HG03025 (cell line): ENCODE measurements at regions not wholly inside any gene's neighbourhood (a gene's known extent, or its start where the extent isn't known, plus 50 kb on each side); places are given as distances from the start of the nearest gene placed in this dataset.
"Not testable (repeated sequence)": the region's sequence is repeated elsewhere in the genome, so short reads cannot be mapped to it uniquely, and the experiment has no call there.

Experiments
- ATAC-seq: cut with Tn5 transposase; IDR thresholded peaks from one replicate; pipeline ENCODE4 v1.9.1; 2021; ENCODE audit warnings: mild to moderate bottlenecking, moderate library complexity; ENCODE audit not compliant: unreplicated experiment, low FRiP score

GRCh38 chr6:4348462-4349112, 213.2 kb upstream of the ECI2 start:
- peak; percentile 65 for ATAC-seq

DNA sequence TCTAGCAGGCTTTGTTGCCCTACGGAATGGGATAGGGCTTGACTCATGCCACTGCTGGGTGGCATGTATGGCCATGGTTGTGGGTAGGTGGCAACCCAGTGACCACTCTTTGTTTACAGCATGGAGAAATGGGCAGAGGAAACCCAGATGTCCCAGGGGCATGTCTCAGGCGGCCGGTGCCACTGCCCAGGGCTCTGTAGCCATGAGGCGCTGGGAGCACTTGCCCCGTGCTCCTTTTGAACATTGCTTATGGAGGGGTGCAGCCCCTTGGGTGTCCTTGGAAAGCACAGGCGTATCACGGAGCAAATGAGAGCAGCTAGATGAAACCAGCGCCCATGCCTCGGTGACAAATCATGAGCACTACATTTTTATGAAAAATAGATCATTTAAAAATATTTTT, 212.5 kb upstream of the ECI2 start:
- no peak for ATAC-seq

DNA sequence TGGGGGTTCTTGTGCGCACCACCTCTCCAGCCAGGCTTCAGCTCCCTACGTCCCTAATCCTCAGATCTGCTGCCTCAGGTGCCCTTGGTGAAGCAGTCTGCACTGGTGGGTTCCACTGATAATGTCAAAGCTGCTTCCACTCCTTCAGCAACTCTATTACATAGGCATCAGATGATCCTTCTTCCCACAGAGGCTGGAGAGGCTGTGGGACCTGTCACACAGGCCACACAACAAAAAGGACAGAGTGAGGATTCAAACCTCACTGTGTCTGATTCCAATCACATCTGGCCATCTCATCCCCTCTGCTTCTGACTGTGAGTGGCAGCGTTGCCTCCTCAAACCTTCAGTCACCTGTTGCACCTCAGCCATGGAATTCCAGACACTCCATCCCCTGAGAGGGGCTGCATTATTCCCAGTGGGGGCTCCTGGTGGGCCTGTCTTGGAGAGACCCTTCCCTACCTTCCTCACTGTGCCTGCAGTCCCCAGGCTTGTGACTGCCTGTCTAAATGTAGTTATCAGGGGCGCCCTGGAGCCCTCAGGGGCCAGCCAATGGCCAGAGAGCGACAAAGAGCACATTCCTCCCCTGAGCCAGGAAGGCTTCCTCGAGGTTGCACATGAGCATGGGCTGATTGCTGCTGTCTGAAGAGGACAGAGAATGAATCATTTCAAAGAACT, 211.4 kb upstream of the ECI2 start:
- no peak for ATAC-seq

DNA sequence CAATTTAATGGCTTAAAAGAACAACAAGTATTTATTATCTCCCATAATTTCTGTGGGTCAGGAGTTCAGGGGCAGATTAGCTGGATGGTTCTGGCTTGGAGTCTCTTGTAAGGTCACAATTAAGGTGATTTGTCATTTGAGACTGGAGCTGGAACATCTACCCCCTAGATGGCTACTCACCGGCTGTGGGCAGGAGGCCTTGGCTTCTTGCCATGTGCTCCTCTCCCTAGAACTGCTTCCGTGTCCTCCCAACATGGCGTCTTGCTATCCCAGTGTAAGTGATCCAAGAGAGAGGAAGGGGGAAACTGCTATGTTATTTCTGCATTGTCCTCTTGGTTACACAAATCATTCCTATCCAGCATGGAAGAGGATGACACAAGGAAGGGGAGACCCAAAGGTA, 210.2 kb upstream of the ECI2 start:
- ATAC-seq = no peak

GRCh38 chr6:4344317-4344899, 209.0 kb upstream of the ECI2 start:
- ATAC-seq = no peak

GRCh38 chr6:4342407-4343137, 207.2 kb upstream of the ECI2 start:
- no peak for ATAC-seq

DNA sequence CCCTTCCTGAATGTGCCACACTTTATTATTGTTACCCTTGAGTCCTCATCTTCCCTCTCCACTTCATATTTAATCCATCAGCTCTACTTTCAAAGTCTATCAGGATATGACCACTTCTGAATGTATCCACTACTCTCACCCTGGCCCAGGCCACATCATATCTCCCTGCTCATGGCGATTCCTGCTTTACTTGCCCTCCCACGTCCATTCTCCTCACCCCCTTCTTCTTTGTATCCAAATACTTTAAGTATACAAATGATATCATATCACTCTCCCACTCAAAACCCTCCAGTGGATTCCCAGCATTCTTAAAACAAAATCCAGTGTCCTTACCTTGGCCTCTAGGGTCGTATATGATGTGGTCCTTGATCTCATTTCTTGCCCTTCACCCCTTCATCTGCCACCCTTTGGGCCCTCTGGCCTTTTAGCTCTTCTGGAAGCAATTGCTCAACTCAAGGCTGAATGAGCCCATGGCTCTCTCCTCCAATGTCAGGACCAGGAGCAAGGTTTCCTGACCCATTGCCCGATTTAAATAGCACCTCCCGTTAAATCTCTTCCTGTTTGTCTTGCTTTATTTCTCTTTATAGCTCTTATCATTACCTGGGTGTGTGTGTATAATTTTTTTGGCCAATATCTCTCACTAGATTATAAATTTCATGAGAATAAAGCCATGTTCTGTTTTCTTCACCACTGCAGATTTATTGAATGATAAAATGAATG, 205.9 kb upstream of the ECI2 start:
- ATAC-seq = no peak

GRCh38 chr6:4340544-4340943, 205.2 kb upstream of the ECI2 start:
- ATAC-seq = no peak

DNA sequence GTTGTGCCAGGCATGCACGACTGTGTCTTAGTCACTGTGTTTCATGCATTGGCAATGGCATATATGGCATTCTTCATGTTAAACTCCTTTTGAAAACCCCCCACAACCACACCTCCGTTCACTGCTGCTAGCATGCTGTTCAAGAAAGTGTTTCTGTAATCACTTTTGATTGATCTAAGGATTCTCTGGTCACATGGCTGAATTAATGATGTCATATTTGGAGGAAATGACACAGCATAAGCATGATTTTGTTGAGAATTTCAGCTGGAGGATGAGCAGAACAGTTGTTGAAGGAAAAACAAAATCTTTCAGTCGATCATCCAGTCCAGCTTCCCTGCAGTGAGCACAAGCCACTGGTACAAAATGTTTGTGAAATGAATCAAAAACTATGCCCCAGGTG, 203.5 kb upstream of the ECI2 start:
- no peak for ATAC-seq

DNA sequence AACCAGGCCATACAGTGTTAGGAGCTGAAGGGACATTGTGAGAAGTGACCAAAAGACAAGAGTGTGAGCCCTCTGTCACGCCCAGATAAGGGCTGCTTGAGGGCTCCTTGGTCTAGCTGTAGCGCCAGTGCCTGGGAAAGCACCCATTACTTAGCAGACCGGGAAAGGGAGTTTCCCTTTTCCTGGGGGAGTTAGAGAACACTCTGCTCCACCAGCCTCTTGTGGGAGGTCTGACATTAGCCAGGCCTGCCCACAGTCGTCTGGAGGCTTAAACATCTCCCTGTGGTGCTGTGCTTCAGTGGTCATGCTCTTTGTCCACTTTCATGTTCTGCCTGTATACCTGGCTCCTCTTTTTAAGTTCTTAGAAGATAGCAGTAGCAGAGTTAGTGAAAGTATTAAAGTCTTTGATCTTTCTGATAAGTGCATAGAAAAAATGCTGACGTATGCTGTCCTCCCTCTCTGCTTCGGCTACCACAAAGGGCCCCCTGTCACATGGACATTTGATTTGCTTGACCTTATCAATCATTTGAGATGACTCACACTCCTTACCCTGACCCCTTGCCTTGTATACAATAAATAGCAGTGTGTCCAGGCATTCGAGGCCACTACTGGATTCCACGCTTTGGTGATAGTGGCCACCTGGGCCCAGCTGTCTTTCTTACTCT, 201.5 kb upstream of the ECI2 start:
- ATAC-seq = no peak

DNA sequence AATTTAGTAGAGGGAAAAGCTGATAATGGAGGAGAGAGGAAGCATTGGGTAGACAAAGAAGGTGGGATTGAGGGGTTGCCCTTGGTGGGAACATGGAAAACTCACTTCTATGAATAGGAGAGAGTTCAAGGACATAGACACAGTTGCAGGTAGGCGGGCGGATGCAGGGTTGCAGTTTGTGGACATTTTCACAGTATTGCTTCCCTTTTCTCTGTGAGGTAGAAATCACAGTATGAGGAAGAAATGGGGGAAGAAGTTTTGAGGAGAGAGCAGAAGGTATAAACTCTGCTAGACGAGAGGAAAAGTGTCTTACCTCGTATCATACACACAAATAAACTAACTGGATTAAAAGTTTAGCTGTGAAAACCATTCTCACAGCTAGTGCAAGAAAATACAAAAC, 200.7 kb upstream of the ECI2 start:
- ATAC-seq = no peak

DNA sequence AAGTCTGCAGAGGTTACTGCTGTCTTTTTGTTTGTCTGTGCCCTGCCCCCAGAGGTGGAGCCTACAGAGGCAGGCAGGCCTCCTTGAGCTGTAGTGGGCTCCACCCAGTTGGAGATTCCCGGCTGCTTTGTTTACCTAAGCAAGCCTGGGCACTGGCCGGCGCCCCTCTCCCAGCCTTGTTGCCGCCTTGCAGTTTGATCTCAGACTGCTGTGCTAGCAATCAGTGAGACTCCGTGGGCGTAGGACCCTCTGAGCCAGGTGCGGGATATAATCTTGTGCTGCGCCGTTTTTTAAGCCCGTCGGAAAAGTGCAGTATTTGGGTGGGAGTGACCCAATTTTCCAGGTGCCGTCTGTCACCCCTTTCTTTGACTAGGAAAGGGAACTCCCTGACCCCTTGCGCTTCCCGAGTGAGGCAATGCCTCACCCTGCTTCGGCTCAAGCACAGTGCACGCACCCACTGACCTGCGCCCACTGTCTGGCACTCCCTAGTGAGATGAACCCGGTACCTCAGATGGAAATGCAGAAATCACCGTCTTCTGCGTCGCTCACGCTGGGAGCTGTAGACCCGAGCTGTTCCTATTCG, 198.9 kb upstream of the ECI2 start:
- not testable (repeated sequence) for ATAC-seq

DNA sequence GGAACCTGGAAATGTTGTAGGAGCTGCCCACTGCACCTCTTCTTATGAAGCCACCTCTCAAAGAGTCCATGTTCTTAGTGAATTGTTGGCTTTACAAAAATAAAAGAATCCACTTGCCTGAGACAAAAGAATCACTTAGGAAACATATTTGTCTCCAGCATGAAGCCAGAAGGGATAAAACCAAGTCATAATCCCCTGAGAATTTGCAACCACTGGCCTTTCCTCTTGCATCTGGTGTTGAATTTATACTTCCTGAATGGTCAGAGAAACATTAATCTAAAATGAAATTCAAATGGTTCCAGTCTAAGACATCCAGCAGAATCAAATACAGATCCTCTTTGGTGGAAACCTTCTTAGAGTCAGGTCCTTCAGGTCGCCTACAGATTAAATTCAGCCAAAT, 192.5 kb upstream of the ECI2 start:
- no peak for ATAC-seq

GRCh38 chr6:4324746-4325145, 189.4 kb upstream of the ECI2 start:
- no peak for ATAC-seq

GRCh38 chr6:4323322-4323721, 187.9 kb upstream of the ECI2 start:
- ATAC-seq = no peak

DNA sequence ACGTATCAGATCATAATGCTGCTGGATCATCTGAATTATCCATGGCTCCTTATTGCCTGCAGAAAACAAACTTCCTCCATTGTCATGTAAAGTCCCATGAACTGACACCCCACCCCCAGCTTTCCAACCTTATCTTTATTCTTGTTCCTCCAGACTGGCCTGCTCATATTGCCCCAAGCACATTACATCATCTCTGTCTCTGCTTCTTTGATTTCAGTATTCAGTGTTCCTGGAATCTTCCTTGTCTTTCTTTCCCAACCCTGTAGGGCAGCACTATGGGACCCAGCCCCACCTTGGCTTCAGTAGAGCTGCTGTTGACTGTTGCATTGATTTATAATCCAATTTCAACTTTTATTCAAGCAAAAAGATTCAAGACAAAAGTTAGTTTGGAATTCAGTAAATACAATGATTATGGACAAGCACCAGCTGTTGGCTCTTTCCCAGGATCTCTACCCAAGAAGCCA, 187.5 kb upstream of the ECI2 start:
- ATAC-seq = no peak

GRCh38 chr6:4322134-4322845, 186.9 kb upstream of the ECI2 start:
- ATAC-seq = no peak

GRCh38 chr6:4320860-4321259, 185.5 kb upstream of the ECI2 start:
- no peak for ATAC-seq

- ATAC-seq = no peak
Measured at GRCh38 chr6:4319981-4320683, 184.8 kb upstream of the ECI2 start.
